Neural cell (in vitro differentiated cells): ENCODE measurements at regions not wholly inside any gene's neighbourhood (a gene's known extent, or its start where the extent isn't known, plus 50 kb on each side); places are given as distances from the start of the nearest gene placed in this dataset.

Experiments used
- H2AFZ ChIP-seq: fragments of 200-600, 300-800 bp; sonication (generic), shearing (Covaris generic); 2 replicates; pipeline ENCODE4 v1.6.0; 2014; ENCODE audit warnings: low read depth, mild to moderate bottlenecking, antibody characterized with exemption, low read length, moderate library complexity
- H3F3A ChIP-seq: fragments of 200-600 bp; shearing (Covaris generic); 2 replicates; pipeline ENCODE4 v1.6.1; 2016; ENCODE audit warnings: mild to moderate bottlenecking, moderate library complexity, mixed read lengths, antibody characterized with exemption, low read length; ENCODE audit not compliant: insufficient read depth, poor library complexity, severe bottlenecking
- H3K27ac ChIP-seq: fragments of 200-600, 300-800 bp; sonication (generic), shearing (Covaris generic); 2 replicates; pipeline ENCODE4 v1.5.1; 2014; ENCODE audit warnings: mild to moderate bottlenecking, low read length, moderate library complexity
- H3K27me3 ChIP-seq: fragments of 300-800, 200-600 bp; sonication (generic), shearing (Covaris generic); 2 replicates; pipeline ENCODE4 v1.6.0; 2014; ENCODE audit warnings: mild to moderate bottlenecking, low read depth, low read length, moderate library complexity; ENCODE audit not compliant: insufficient read depth
- H3K36me3 ChIP-seq: fragments of 300-800, 200-600 bp; sonication (generic), shearing (Covaris generic); 2 replicates; pipeline ENCODE4 v1.5.1; 2014; ENCODE audit warnings: mild to moderate bottlenecking, antibody characterized with exemption, low read length, moderate library complexity; ENCODE audit not compliant: insufficient read depth
- H3K4me2 ChIP-seq: fragments of 300-800, 200-600 bp; sonication (generic), shearing (Covaris generic); 2 replicates; pipeline ENCODE4 v1.6.0; 2014; ENCODE audit warnings: mild to moderate bottlenecking, low read length
- H3K4me3 ChIP-seq: fragments of 300-800, 200-600 bp; sonication (generic), shearing (Covaris generic); 2 replicates; pipeline ENCODE4 v1.5.1; 2014; ENCODE audit warnings: mild to moderate bottlenecking, low read length, moderate library complexity
- H3K79me2 ChIP-seq: fragments of 200-600 bp; shearing (Covaris generic); replicated peaks from 2 replicates; pipeline ENCODE4 v1.6.0; 2014; ENCODE audit warnings: mild to moderate bottlenecking, low read length, moderate library complexity; ENCODE audit not compliant: insufficient read depth
- H3K9ac ChIP-seq: fragments of 300-800, 200-600 bp; sonication (generic), shearing (Covaris generic); 2 replicates; pipeline ENCODE4 v1.6.1; 2016; ENCODE audit warnings: mild to moderate bottlenecking, low read length, mixed read lengths
- H3K9me2 ChIP-seq: fragments of 200-600 bp; shearing (Covaris generic); 2 replicates; pipeline ENCODE4 v1.6.1; 2016; ENCODE audit warnings: mild to moderate bottlenecking, low read length, mixed read lengths; ENCODE audit not compliant: insufficient read depth
- H3K9me3 ChIP-seq: fragments of 200-600, 300-800 bp; sonication (generic), shearing (Covaris generic); 2 replicates; pipeline ENCODE4 v1.6.1; 2016; ENCODE audit warnings: mild to moderate bottlenecking, mixed run types, low read length, moderate library complexity, mixed read lengths
- H4K20me1 ChIP-seq: fragments of 200-600 bp; shearing (Covaris generic); 2 replicates; pipeline ENCODE4 v1.6.1; 2016; ENCODE audit warnings: mild to moderate bottlenecking, mixed run types; ENCODE audit not compliant: insufficient read depth
- EP300 ChIP-seq: fragments of 450-650 bp; conservative IDR thresholded peaks from 2 replicates; pipeline ENCODE4 v1.6.1; 2014; ENCODE audit warnings: antibody characterized with exemption, mild to moderate bottlenecking, moderate library complexity; ENCODE audit not compliant: poor library complexity, severe bottlenecking
- EZH2 ChIP-seq: fragments of 200-600, 300-800 bp; shearing (Covaris generic), sonication (generic); IDR thresholded peaks from 2 replicates; pipeline ENCODE4 v1.6.1; 2014; ENCODE audit warnings: antibody characterized with exemption, low read length, borderline replicate concordance, mild to moderate bottlenecking; ENCODE audit not compliant: insufficient read depth, poor library complexity, severe bottlenecking
- MXI1 ChIP-seq: fragments of 450-650 bp; conservative IDR thresholded peaks from 2 replicates; pipeline ENCODE4 v1.6.1; 2014; ENCODE audit warnings: antibody characterized with exemption, mild to moderate bottlenecking; ENCODE audit not compliant: poor library complexity, severe bottlenecking
- POLR2AphosphoS5 ChIP-seq: IDR thresholded peaks from 2 replicates; pipeline ENCODE4 v1.6.1; 2012
- RAD21 ChIP-seq: fragments of 450-650 bp; conservative IDR thresholded peaks from 2 replicates; pipeline ENCODE4 v1.6.1; 2014; ENCODE audit warnings: antibody characterized with exemption, mild to moderate bottlenecking, moderate library complexity
- SMC3 ChIP-seq: fragments of 450-650 bp; conservative IDR thresholded peaks from 2 replicates; pipeline ENCODE4 v1.6.1; 2014; ENCODE audit warnings: antibody characterized with exemption, mild to moderate bottlenecking, moderate library complexity; ENCODE audit not compliant: poor library complexity
- TAF1 ChIP-seq: IDR thresholded peaks from 2 replicates; pipeline ENCODE4 v1.6.1; 2012; ENCODE audit warnings: low read depth
- TF ChIP-seq, protein P1 (sequence below): fragments of 450-650 bp; IDR thresholded peaks from 2 replicates; pipeline ENCODE4 v1.5.1; 2014; ENCODE audit warnings: antibody characterized with exemption, mild to moderate bottlenecking, moderate library complexity; ENCODE audit not compliant: poor library complexity, severe bottlenecking
- TF ChIP-seq, protein P2 (sequence below): IDR thresholded peaks from 2 replicates; pipeline ENCODE4 v1.6.1; 2012; ENCODE audit warnings: borderline replicate concordance

DNA sequence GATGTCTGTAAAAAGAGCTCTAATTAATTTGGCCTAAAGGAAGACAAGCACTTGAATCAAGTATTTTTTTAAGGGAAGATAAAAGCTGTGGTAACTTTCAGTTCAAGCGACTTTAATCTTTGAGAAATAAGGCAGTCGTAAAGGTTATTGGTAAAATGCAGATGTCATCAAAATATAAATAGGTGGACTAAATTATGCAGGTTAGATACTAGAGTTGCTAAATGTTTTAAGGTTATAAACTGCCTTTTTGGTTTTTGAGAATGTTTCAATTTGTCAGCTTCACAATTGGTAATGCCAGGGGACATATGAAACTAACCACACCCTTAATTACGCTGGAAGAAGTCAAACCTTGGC is 159.5 kb upstream of the OLIG3 start:
- Histone ChIP-seq H3K4me3 (no peak overlapping the region), H3K36me3 (no peaks in the 10 kb centered on the region), H3K9me3 (no peaks in the 10 kb centered on the region), H4K20me1 (no peaks in the 10 kb centered on the region), H3K79me2 (no peaks in the 10 kb centered on the region), H2AFZ (no peak overlapping the region), H3K27me3 (no peaks in the 10 kb centered on the region), H3K9ac (no peak overlapping the region), H3K9me2 (no peaks in the 10 kb centered on the region), H3K27ac (no peak overlapping the region), H3F3A (no peaks in the 10 kb centered on the region), H3K4me2 (no peak overlapping the region)
- TF ChIP-seq EZH2 (no peak), SMC3 (no peak), RAD21 (no peak), TAF1 (no peak), EP300 (no peak), POLR2AphosphoS5 (no peak), MXI1 (no peak)
- TF ChIP-seq, protein P1, sequence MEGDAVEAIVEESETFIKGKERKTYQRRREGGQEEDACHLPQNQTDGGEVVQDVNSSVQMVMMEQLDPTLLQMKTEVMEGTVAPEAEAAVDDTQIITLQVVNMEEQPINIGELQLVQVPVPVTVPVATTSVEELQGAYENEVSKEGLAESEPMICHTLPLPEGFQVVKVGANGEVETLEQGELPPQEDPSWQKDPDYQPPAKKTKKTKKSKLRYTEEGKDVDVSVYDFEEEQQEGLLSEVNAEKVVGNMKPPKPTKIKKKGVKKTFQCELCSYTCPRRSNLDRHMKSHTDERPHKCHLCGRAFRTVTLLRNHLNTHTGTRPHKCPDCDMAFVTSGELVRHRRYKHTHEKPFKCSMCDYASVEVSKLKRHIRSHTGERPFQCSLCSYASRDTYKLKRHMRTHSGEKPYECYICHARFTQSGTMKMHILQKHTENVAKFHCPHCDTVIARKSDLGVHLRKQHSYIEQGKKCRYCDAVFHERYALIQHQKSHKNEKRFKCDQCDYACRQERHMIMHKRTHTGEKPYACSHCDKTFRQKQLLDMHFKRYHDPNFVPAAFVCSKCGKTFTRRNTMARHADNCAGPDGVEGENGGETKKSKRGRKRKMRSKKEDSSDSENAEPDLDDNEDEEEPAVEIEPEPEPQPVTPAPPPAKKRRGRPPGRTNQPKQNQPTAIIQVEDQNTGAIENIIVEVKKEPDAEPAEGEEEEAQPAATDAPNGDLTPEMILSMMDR = no peak
- TF ChIP-seq, protein P2, sequence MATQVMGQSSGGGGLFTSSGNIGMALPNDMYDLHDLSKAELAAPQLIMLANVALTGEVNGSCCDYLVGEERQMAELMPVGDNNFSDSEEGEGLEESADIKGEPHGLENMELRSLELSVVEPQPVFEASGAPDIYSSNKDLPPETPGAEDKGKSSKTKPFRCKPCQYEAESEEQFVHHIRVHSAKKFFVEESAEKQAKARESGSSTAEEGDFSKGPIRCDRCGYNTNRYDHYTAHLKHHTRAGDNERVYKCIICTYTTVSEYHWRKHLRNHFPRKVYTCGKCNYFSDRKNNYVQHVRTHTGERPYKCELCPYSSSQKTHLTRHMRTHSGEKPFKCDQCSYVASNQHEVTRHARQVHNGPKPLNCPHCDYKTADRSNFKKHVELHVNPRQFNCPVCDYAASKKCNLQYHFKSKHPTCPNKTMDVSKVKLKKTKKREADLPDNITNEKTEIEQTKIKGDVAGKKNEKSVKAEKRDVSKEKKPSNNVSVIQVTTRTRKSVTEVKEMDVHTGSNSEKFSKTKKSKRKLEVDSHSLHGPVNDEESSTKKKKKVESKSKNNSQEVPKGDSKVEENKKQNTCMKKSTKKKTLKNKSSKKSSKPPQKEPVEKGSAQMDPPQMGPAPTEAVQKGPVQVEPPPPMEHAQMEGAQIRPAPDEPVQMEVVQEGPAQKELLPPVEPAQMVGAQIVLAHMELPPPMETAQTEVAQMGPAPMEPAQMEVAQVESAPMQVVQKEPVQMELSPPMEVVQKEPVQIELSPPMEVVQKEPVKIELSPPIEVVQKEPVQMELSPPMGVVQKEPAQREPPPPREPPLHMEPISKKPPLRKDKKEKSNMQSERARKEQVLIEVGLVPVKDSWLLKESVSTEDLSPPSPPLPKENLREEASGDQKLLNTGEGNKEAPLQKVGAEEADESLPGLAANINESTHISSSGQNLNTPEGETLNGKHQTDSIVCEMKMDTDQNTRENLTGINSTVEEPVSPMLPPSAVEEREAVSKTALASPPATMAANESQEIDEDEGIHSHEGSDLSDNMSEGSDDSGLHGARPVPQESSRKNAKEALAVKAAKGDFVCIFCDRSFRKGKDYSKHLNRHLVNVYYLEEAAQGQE = no peak

DNA sequence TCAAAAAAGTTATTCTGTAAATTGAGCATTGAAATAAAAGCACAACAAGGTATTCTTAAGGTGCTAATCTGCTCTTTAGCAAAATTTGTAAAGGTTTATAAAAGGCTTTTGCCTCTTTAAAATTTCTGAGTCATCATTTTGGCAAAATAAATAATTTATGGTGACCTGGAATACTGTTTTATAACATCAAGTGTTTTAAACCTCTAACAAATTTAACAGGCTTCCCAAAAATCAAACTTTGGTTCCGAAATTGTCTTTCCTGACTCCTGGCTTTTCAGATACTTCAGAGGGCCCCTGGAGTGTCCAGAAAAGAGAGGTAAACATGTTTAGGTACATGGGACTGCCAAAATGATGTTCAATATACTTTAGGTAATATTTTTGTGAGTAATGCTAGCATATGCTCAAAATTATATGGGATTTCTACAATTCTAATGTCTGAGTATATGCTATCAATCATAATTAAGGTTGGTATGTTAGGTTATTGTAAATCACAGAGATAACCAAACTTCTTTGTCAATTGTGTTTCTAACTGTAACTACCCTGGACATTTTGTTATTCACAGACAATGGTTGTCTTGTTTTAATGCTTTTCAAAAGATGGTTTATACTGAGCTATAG is 160.3 kb upstream of the OLIG3 start:
- H3K79me2 ChIP-seq = no peaks in the 10 kb centered on the region
- H3K9me3 ChIP-seq = no peaks in the 10 kb centered on the region
- no peaks in the 10 kb centered on the region for H4K20me1 ChIP-seq
- H3K9me2 ChIP-seq = no peaks in the 10 kb centered on the region
- H3K27me3 ChIP-seq = no peaks in the 10 kb centered on the region
- H3K9ac ChIP-seq = no peak overlapping the region
- no peaks in the 10 kb centered on the region for H3K36me3 ChIP-seq
- TF ChIP-seq EP300 (no peak), MXI1 (no peak), TAF1 (no peak), EZH2 (no peak), SMC3 (no peak), POLR2AphosphoS5 (no peak), RAD21 (no peak)
- TF ChIP-seq, protein P2 = no peak
- TF ChIP-seq, protein P1 = no peak
- no peak overlapping the region for H3K4me2 ChIP-seq
- no peaks in the 10 kb centered on the region for H3F3A ChIP-seq
- no peak overlapping the region for H2AFZ ChIP-seq
- no peak overlapping the region for H3K4me3 ChIP-seq
- no peak overlapping the region for H3K27ac ChIP-seq
